ENCODE measurements at regions not wholly inside any gene's neighbourhood (a gene's known extent, or its start where the extent isn't known, plus 50 kb on each side); places are given as distances from the start of the nearest gene placed in this dataset.

DNA sequence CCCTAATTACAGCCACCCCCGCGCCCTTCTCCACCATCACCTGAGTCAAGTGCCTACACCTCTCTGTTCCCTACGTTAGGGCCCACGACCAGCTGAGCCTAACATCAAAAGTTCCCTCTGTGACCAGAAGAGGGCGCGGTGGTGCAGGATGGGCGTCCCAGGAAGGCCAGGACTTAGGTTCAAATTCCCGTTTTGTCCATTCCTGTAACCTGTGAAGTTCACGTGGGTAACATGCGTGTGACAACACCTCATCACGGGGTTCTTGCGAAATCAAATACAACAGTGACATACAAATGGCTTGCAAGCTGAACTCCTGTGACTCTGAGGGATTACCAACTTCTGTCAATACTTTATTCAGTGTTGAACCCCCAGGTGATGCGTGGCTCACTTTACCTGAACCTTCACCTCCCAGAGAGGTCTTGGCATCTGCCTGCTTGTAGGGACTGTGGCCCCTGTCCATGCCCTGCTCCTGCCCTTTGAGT, 207.9 kb downstream of the ARL4C start (continued):
- TF ChIP-seq ZNF446 (CRISPR knock-in tag; IDR thresholded peaks at IDR 0.05) (no peak), TCF12 (IDR thresholded peaks at IDR 0.05) (no peak), TCF12 (CRISPR knock-in tag; IDR thresholded peaks at IDR 0.05) (no peak), SRY (CRISPR knock-in tag; IDR thresholded peaks at IDR 0.05) (no peak), FOXA3 (CRISPR knock-in tag; IDR thresholded peaks at IDR 0.05) (peak; percentile 54; the same call in 1 of the 2 replicates), TRIM24 (CRISPR knock-in tag; IDR thresholded peaks at IDR 0.05) (peak; percentile 98), EP300 (IDR thresholded peaks at IDR 0.05; ENCODE audit: low read depth in 2 of 2, low read length in 2 of 2) (peak in 1 of 2 experiments; percentile 34; a peak in 1 of 4 replicates), EP300 (CRISPR knock-in tag; IDR thresholded peaks at IDR 0.05; ENCODE audit: borderline replicate concordance) (peak; percentile 58; the same call in 1 of the 2 replicates), ZNF691 (CRISPR knock-in tag; IDR thresholded peaks at IDR 0.05; ENCODE audit: borderline replicate concordance, low read depth) (0 out of 2 replicates have a peak, but pooled peaks have one; percentile 54), TFAP4 (IDR thresholded peaks at IDR 0.05; ENCODE audit: borderline replicate concordance, low read depth) (peak; percentile 59; the same call in 1 of the 2 replicates), HNF4G (IDR thresholded peaks at IDR 0.05; ENCODE audit: borderline replicate concordance, low read depth, low read length) (no peak), HNF4G (CRISPR knock-in tag; IDR thresholded peaks at IDR 0.05; ENCODE audit: borderline replicate concordance, low read depth) (0 out of 2 replicates have a peak, but pooled peaks have one; percentile 35), TOE1 (CRISPR knock-in tag; IDR thresholded peaks at IDR 0.05) (no peak), CAMTA2 (CRISPR knock-in tag; IDR thresholded peaks at IDR 0.05; ENCODE audit: borderline replicate concordance) (no peak), CREB1 (IDR thresholded peaks at IDR 0.05) (peak; percentile 44; the same call in 1 of the 2 replicates), CREB1 (CRISPR knock-in tag; IDR thresholded peaks at IDR 0.05) (no peak), ZNF234 (CRISPR knock-in tag; conservative IDR thresholded peaks at IDR 0.05) (no peak), ZNF24 (IDR thresholded peaks at IDR 0.05) (no peak), MIER3 (CRISPR knock-in tag; IDR thresholded peaks at IDR 0.05; ENCODE audit: borderline replicate concordance) (peak; percentile 34; the same call in 1 of the 2 replicates), RARA (CRISPR knock-in tag; IDR thresholded peaks at IDR 0.05) (0 out of 2 replicates have a peak, but pooled peaks have one; percentile 36), TBL1XR1 (IDR thresholded peaks at IDR 0.05; ENCODE audit: borderline replicate concordance, low read length, partially characterized antibody) (peak; percentile 22), ZFX (CRISPR knock-in tag; IDR thresholded peaks at IDR 0.05; ENCODE audit: low read depth) (peak; percentile 41; the same call in 1 of the 2 replicates), NFKBIZ (CRISPR knock-in tag; IDR thresholded peaks at IDR 0.05) (no peak), RXRA (CRISPR knock-in tag; IDR thresholded peaks at IDR 0.05) (peak; percentile 66; the same call in 1 of the 2 replicates)
- TF ChIP-seq, protein P1, sequence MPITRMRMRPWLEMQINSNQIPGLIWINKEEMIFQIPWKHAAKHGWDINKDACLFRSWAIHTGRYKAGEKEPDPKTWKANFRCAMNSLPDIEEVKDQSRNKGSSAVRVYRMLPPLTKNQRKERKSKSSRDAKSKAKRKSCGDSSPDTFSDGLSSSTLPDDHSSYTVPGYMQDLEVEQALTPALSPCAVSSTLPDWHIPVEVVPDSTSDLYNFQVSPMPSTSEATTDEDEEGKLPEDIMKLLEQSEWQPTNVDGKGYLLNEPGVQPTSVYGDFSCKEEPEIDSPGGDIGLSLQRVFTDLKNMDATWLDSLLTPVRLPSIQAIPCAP (CRISPR knock-in tag; IDR thresholded peaks at IDR 0.05; ENCODE audit: low read depth) = no peak
- TF ChIP-seq, protein P2, sequence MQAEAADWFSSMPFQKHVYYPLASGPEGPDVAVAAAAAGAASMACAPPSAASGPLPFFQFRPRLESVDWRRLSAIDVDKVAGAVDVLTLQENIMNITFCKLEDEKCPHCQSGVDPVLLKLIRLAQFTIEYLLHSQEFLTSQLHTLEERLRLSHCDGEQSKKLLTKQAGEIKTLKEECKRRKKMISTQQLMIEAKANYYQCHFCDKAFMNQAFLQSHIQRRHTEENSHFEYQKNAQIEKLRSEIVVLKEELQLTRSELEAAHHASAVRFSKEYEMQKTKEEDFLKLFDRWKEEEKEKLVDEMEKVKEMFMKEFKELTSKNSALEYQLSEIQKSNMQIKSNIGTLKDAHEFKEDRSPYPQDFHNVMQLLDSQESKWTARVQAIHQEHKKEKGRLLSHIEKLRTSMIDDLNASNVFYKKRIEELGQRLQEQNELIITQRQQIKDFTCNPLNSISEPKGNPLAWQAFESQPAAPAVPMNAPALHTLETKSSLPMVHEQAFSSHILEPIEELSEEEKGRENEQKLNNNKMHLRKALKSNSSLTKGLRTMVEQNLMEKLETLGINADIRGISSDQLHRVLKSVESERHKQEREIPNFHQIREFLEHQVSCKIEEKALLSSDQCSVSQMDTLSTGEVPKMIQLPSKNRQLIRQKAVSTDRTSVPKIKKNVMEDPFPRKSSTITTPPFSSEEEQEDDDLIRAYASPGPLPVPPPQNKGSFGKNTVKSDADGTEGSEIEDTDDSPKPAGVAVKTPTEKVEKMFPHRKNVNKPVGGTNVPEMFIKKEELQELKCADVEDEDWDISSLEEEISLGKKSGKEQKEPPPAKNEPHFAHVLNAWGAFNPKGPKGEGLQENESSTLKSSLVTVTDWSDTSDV (CRISPR knock-in tag; IDR thresholded peaks at IDR 0.05) = no peak

Measured in HepG2 (cell line).